Fibroblast of lung (primary cell): ENCODE measurements at regions not wholly inside any gene's neighbourhood (a gene's known extent, or its start where the extent isn't known, plus 50 kb on each side); places are given as distances from the start of the nearest gene placed in this dataset.

Experiments used
- DNase-seq, 2 donors: peaks; one replicate each; pipeline versions ENCODE4 v3.0.0 to v3.0.0-alpha.2; 2010; ENCODE audit warnings: low read depth in 2 of 2
- H2AFZ ChIP-seq: 2 replicates; pipeline ENCODE4 v1.5.1; 2012; ENCODE audit warnings: low read length, control low read depth, inconsistent platforms
- H3K27ac ChIP-seq: 2 replicates; pipeline ENCODE4 v1.5.1; 2011; ENCODE audit warnings: low read length, control low read depth; ENCODE audit not compliant: insufficient read depth
- H3K27me3 ChIP-seq: 2 replicates; pipeline ENCODE4 v1.5.1; 2011; ENCODE audit warnings: mild to moderate bottlenecking, low read length; ENCODE audit not compliant: control insufficient read depth, insufficient read depth
- H3K36me3 ChIP-seq: 2 replicates; pipeline ENCODE4 v1.5.1; 2011; ENCODE audit warnings: low read length; ENCODE audit not compliant: control insufficient read depth, insufficient read depth
- H3K4me1 ChIP-seq: 2 replicates; pipeline ENCODE4 v1.5.1; 2011; ENCODE audit warnings: low read length; ENCODE audit not compliant: control insufficient read depth, insufficient read depth; ENCODE audit errors: extremely low read depth
- H3K4me2 ChIP-seq: 2 replicates; pipeline ENCODE4 v1.5.1; 2011; ENCODE audit warnings: low read length, control low read depth; ENCODE audit not compliant: insufficient read depth; ENCODE audit errors: extremely low read depth
- H3K4me3 ChIP-seq, 4 experiments: fragments of 200-600 bp in 1 of 4; sonication (generic) in 1 of 4; replicated peaks in 1 of 4; 2 replicates each; pipeline ENCODE4 v1.5.1; 2011 to 2016; ENCODE audit warnings: low read length in 4 of 4, low read depth in 3 of 4, mild to moderate bottlenecking in 3 of 4, control low read depth in 2 of 4, inconsistent platforms in 1 of 4, mixed read lengths in 1 of 4; ENCODE audit not compliant: insufficient read depth in 1 of 4; ENCODE audit errors: control extremely low read depth in 1 of 4
- H3K79me2 ChIP-seq: 2 replicates; pipeline ENCODE4 v1.5.1; 2012; ENCODE audit warnings: mild to moderate bottlenecking, low read length, inconsistent platforms; ENCODE audit not compliant: control insufficient read depth, insufficient read depth
- H3K9ac ChIP-seq: 2 replicates; pipeline ENCODE4 v1.5.1; 2011; ENCODE audit warnings: mild to moderate bottlenecking, low read length, control low read depth; ENCODE audit not compliant: insufficient read depth
- H3K9me3 ChIP-seq: 2 replicates; pipeline ENCODE4 v1.5.1; 2012; ENCODE audit warnings: low read depth, low read length; ENCODE audit not compliant: control insufficient read depth, insufficient read depth
- H4K20me1 ChIP-seq: 2 replicates; pipeline ENCODE4 v1.5.1; 2011; ENCODE audit warnings: low read length; ENCODE audit not compliant: control insufficient read depth, insufficient read depth; ENCODE audit errors: extremely low read depth
- EZH2 ChIP-seq: IDR thresholded peaks from 2 replicates; pipeline ENCODE4 v1.5.1; 2012; ENCODE audit warnings: low read length, control low read depth, mild to moderate bottlenecking; ENCODE audit errors: missing control alignments
- TF ChIP-seq, protein P1 (sequence below), 2 donors: IDR thresholded peaks in 1 of 2; conservative IDR thresholded peaks in 1 of 2; 1 replicate in 1 of 2; 2 replicates in 1 of 2; pipeline ENCODE4 v1.5.1; 2011 to 2012; ENCODE audit warnings: low read length in 2 of 2, control low read depth in 1 of 2, inconsistent platforms in 1 of 2, low read depth in 1 of 2, mild to moderate bottlenecking in 1 of 2

DNA sequence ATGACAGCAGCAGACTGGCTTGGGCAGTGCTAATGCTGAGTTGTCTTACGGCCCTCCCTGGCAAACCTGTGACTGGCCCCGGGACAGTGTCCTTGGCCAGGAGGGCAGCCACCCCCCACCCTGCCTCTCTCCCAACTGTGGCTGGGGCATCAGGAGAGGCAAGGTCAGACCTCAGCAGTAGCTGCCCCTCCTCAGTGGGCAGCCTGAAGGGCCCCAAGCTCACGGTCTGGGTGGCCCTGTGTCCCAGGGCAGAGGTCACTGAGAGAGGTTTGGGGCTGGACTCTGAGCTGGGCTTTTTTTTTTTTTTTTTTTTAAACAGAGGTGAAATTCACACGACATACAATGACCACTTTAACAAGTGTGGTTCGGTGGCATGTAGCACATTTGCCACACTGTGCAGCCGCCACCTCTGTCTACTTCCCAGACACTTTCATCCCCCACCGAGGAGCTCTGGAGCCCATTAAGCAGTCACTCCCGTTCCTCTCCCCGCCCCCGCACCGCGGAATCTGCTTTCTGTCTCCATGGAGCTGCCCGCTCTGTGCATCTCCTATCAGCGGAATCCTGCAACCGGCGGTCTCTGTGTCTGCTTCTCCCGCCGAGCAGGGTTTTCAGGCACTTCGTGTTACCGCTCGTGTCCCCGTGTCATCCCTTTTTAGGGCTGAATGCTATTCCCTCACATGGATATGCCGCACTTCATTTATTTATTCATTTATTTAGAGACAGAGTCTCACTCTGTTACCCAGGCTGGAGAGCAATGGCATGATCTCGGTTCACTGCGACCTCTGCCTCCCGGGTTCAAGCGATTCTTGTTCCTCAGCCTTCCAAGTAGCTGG, 67.9 kb upstream of the GATA5 start:
- no peak for DNase-seq
- H4K20me1 ChIP-seq: no peaks in the 10 kb centered on the region
- H3K9me3 ChIP-seq: no peaks in the 10 kb centered on the region
- TF ChIP-seq EZH2: no peak
- TF ChIP-seq, protein P1, sequence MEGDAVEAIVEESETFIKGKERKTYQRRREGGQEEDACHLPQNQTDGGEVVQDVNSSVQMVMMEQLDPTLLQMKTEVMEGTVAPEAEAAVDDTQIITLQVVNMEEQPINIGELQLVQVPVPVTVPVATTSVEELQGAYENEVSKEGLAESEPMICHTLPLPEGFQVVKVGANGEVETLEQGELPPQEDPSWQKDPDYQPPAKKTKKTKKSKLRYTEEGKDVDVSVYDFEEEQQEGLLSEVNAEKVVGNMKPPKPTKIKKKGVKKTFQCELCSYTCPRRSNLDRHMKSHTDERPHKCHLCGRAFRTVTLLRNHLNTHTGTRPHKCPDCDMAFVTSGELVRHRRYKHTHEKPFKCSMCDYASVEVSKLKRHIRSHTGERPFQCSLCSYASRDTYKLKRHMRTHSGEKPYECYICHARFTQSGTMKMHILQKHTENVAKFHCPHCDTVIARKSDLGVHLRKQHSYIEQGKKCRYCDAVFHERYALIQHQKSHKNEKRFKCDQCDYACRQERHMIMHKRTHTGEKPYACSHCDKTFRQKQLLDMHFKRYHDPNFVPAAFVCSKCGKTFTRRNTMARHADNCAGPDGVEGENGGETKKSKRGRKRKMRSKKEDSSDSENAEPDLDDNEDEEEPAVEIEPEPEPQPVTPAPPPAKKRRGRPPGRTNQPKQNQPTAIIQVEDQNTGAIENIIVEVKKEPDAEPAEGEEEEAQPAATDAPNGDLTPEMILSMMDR (conservative IDR thresholded peaks at IDR 0.05 in 1 of 2, IDR thresholded peaks at IDR 0.05 in 1 of 2; ENCODE audit: low read depth in 1 of 2, low read length in 2 of 2): no peak
- no peaks in the 10 kb centered on the region for H3K4me1 ChIP-seq
- H3K4me3 ChIP-seq: no peak overlapping the region
- no peak overlapping the region for H3K27ac ChIP-seq
- H3K4me2 ChIP-seq: no peak overlapping the region
- H2AFZ ChIP-seq: no peak overlapping the region
- no peaks in the 10 kb centered on the region for H3K27me3 ChIP-seq
- H3K9ac ChIP-seq: no peak overlapping the region
- H3K36me3 ChIP-seq: no peaks in the 10 kb centered on the region
- no peaks in the 10 kb centered on the region for H3K79me2 ChIP-seq

DNA sequence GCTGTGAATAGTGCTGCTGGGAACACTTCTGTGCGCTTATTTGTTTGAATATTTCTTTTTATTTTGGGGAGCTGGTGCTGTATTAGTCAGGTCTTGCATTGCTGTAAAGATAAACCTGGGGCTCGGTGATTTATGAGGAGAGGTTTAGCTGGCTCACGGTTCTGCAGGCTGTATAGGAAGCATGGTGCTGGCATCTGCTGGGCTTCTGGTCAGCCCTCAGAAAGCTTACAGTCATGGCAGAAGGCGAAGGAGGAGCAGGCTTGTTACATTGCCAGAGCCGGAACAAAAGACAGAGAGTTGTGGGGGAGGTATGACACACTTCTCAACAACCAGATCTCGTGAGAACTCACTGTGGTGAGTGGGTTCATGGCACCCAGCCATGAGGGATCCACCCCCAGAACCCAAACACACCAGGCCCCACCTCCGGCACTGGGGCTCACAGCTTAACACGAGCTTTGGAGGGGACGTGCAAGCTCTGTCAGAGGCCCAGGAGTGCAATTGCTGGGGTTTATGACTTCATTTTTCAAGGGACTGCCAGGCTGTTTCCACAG, 68.8 kb upstream of the GATA5 start:
- H4K20me1 ChIP-seq: no peaks in the 10 kb centered on the region
- H3K27me3 ChIP-seq: no peaks in the 10 kb centered on the region
- TF ChIP-seq, protein P1 (conservative IDR thresholded peaks at IDR 0.05 in 1 of 2, IDR thresholded peaks at IDR 0.05 in 1 of 2; ENCODE audit: low read depth in 1 of 2, low read length in 2 of 2): no peak
- no peak for TF ChIP-seq EZH2
- no peak overlapping the region for H3K4me3 ChIP-seq
- no peaks in the 10 kb centered on the region for H3K9me3 ChIP-seq
- H3K4me1 ChIP-seq: no peaks in the 10 kb centered on the region
- no peaks in the 10 kb centered on the region for H3K36me3 ChIP-seq
- H3K79me2 ChIP-seq: no peaks in the 10 kb centered on the region
- no peak overlapping the region for H3K9ac ChIP-seq
- no peak overlapping the region for H3K27ac ChIP-seq
- no peak for DNase-seq
- H2AFZ ChIP-seq: no peak overlapping the region
- H3K4me2 ChIP-seq: no peak overlapping the region

DNA sequence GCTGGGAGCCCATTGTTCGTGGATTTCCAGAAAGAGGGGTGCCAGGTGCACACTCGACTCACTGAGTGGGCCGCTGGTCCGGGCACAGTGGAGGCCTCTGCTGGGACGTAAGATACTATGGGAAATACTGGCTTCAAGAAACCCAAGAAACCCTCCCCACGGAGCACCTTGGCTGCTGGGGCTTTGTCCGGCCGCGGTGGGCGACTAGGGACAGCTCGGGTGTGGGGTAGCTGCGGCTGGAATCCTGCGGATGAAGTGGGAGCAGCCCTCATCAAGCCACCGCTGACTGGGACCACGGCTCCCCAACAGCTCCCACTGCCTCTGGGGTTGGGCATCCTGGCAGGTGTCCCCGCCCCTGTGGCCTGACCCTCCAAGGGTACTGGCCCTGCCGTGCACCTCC, 69.5 kb upstream of the GATA5 start:
- Histone ChIP-seq H3K4me1 (no peaks in the 10 kb centered on the region), H3K9me3 (no peaks in the 10 kb centered on the region), H3K4me3 (no peak overlapping the region), H3K27me3 (no peaks in the 10 kb centered on the region), H4K20me1 (no peaks in the 10 kb centered on the region), H3K4me2 (no peak overlapping the region), H3K79me2 (no peaks in the 10 kb centered on the region), H3K9ac (no peak overlapping the region), H3K27ac (no peak overlapping the region), H2AFZ (no peak overlapping the region), H3K36me3 (no peaks in the 10 kb centered on the region)
- no peak for DNase-seq
- no peak for TF ChIP-seq EZH2
- TF ChIP-seq, protein P1 (conservative IDR thresholded peaks at IDR 0.05 in 1 of 2, IDR thresholded peaks at IDR 0.05 in 1 of 2; ENCODE audit: low read depth in 1 of 2, low read length in 2 of 2): no peak
